B cell (primary cell): ENCODE measurements at regions not wholly inside any gene's neighbourhood (a gene's known extent, or its start where the extent isn't known, plus 50 kb on each side); places are given as distances from the start of the nearest gene placed in this dataset.

Experiments used
- ATAC-seq: fragments of 200-7000 bp; cut with Tn5 transposase; one replicate; pipeline ENCODE4 v1.10.0; 2021; ENCODE audit warnings: low read depth, mild to moderate bottlenecking, moderate number of reproducible peaks, moderate library complexity
- CTCF ChIA-PET: fragments of 350-600 bp; sonication (Branson Sonifier 250); formaldehyde crosslinking; loops from one replicate; lab custom pipeline; 2021; ENCODE audit warnings: antibody characterized with exemption, inconsistent platforms; lab: Charles Lee
- POLR2A ChIA-PET: fragments of 350-600 bp; sonication (Branson Sonifier 250); formaldehyde crosslinking; loops from one replicate; lab custom pipeline; 2021; ENCODE audit warnings: antibody characterized with exemption; lab: Charles Lee
- DNase-seq: peaks from one replicate; pipeline ENCODE4 v3.0.0; 2013
- H2AFZ ChIP-seq: 2 replicates; pipeline ENCODE4 v1.6.1; 2012; ENCODE audit warnings: mild to moderate bottlenecking, low read depth, low read length; ENCODE audit not compliant: insufficient read depth, poor library complexity, severe bottlenecking
- H3K27ac ChIP-seq, 2 donors: 1 replicate in 1 of 2; 2 replicates in 1 of 2; pipeline ENCODE4 v1.5.1; 2012 to 2013; ENCODE audit warnings: low read length in 2 of 2, mild to moderate bottlenecking in 2 of 2, moderate library complexity in 1 of 2
- H3K27me3 ChIP-seq, 4 experiments: fragments of 200-600 bp in 1 of 4; sonication (generic) in 1 of 4; replicated peaks in 1 of 4; 1 replicate in 2 of 4; 2 replicates in 2 of 4; pipeline versions ENCODE4 v1.6.1 to v1.7.0; 2013 to 2016; ENCODE audit warnings: low read length in 3 of 4, mild to moderate bottlenecking in 2 of 4, mixed read lengths in 1 of 4, moderate library complexity in 1 of 4; ENCODE audit not compliant: insufficient read depth in 4 of 4, control insufficient read depth in 3 of 4; ENCODE audit errors: control extremely low read depth in 1 of 4
- H3K36me3 ChIP-seq, 2 experiments: replicated peaks in 1 of 2; 1 replicate in 1 of 2; 2 replicates in 1 of 2; pipeline versions ENCODE4 v1.6.1 to v1.7.1; 2013; ENCODE audit warnings: low read length in 1 of 2; ENCODE audit not compliant: insufficient read depth in 2 of 2, control insufficient read depth in 1 of 2; ENCODE audit errors: control extremely low read depth in 1 of 2, extremely low read depth in 1 of 2
- H3K4me1 ChIP-seq, 2 donors: fragments of 200-600 bp in 1 of 2; sonication (generic) in 1 of 2; 1 replicate in 1 of 2; 2 replicates in 1 of 2; pipeline versions ENCODE4 v1.5.1 to v1.6.1; 2013 to 2017; ENCODE audit warnings: low read length in 2 of 2; ENCODE audit not compliant: control insufficient read depth in 2 of 2, insufficient read depth in 2 of 2
- H3K4me2 ChIP-seq: replicated peaks from 2 replicates; pipeline ENCODE3; 2012; ENCODE audit warnings: mild to moderate bottlenecking, low read depth, low read length; ENCODE audit not compliant: poor library complexity, severe bottlenecking
- H3K4me3 ChIP-seq, 5 experiments: fragments of 200-600 bp in 1 of 5; sonication (generic) in 1 of 5; 1 replicate in 3 of 5; 2 replicates in 2 of 5; pipeline versions ENCODE4 v1.5.1 to v1.7.0; 2011 to 2016; ENCODE audit warnings: low read length in 4 of 5, mild to moderate bottlenecking in 4 of 5, low read depth in 2 of 5, control low read depth in 1 of 5, moderate library complexity in 1 of 5; ENCODE audit not compliant: insufficient read depth in 1 of 5; ENCODE audit errors: control extremely low read depth in 1 of 5, extremely low read depth in 1 of 5
- H3K79me2 ChIP-seq: fragments of 200-600 bp; sonication (generic); one replicate; pipeline ENCODE4 v1.6.0; 2016; ENCODE audit warnings: low read length; ENCODE audit not compliant: control insufficient read depth, insufficient read depth
- H3K9ac ChIP-seq: fragments of 200-600 bp; sonication (generic); 2 replicates; pipeline ENCODE4 v1.6.1; 2017; ENCODE audit warnings: mild to moderate bottlenecking, low read length, moderate library complexity
- H3K9me3 ChIP-seq, 3 donors: one replicate each; pipeline versions ENCODE4 v1.6.1 to v1.7.1; 2013; ENCODE audit warnings: low read length in 2 of 3; ENCODE audit not compliant: control insufficient read depth in 2 of 3, insufficient read depth in 1 of 3; ENCODE audit errors: control extremely low read depth in 1 of 3
- H4K20me1 ChIP-seq: 2 replicates; pipeline ENCODE4 v1.6.0; 2012; ENCODE audit warnings: mild to moderate bottlenecking, low read length; ENCODE audit not compliant: insufficient read depth, control insufficient read depth, poor library complexity, severe bottlenecking
- H3K27ac Mint-ChIP-seq: one replicate; pipeline ENCODE4 v1.8.0; 2021; ENCODE audit warnings: mixed read lengths
- H3K27me3 Mint-ChIP-seq: one replicate; pipeline ENCODE4 v1.8.0; 2021; ENCODE audit warnings: mixed read lengths
- H3K4me1 Mint-ChIP-seq: one replicate; pipeline ENCODE4 v1.8.0; 2021; ENCODE audit warnings: mixed read lengths
- H3K4me3 Mint-ChIP-seq: one replicate; pipeline ENCODE4 v1.8.0; 2021; ENCODE audit warnings: mixed read lengths
- H3K9me3 Mint-ChIP-seq: one replicate; pipeline ENCODE4 v1.8.0; 2022; ENCODE audit warnings: mixed read lengths; ENCODE audit not compliant: insufficient read depth
- CTCF ChIP-seq: fragments of 200-600 bp; IDR thresholded peaks from one replicate; pipeline ENCODE4 v1.8.0; 2022; ENCODE audit warnings: antibody characterized with exemption, mild to moderate bottlenecking
- EZH2 ChIP-seq: IDR thresholded peaks from 2 replicates; pipeline ENCODE4 v1.6.1; 2012; ENCODE audit warnings: borderline replicate concordance, low read depth, mild to moderate bottlenecking, moderate library complexity, low read length; ENCODE audit not compliant: insufficient read depth, poor library complexity, severe bottlenecking
- WGBS: methylation state at CpG from one replicate; pipeline ENCODE4 v1.1.5; 2013; ENCODE audit warnings: missing lambda C conversion rate; ENCODE audit not compliant: insufficient coverage; 5-methylcytosine and 5-hydroxymethylcytosine counted together
- intact Hi-C: fragments of 100-400 bp; cut with micrococcal nuclease; formaldehyde crosslinking; loops from one replicate; pipeline ENCODE4 v1.10.0; 2022

- Histone ChIP-seq H3K4me3 (no peak overlapping the region), H3K27me3 (peaks cover 0 to 3% (median 0%) of the 10 kb centered on the region in 4 experiments), H3K79me2 (no peaks in the 10 kb centered on the region), H3K27ac (no peak overlapping the region), H4K20me1 (no peaks in the 10 kb centered on the region), H3K36me3 (no peaks in the 10 kb centered on the region), H3K9me3 (peaks cover 0 to 4% (median 0%) of the 10 kb centered on the region in 3 donors), H3K4me2 (no peak overlapping the region), H3K4me1 (no peaks in the 10 kb centered on the region), H3K9ac (no peak overlapping the region), H2AFZ (no peak overlapping the region)
- Mint-ChIP-seq H3K4me1 (no peaks in the 10 kb centered on the region), H3K27me3 (peaks cover 6% of the 10 kb centered on the region), H3K9me3 (no peaks in the 10 kb centered on the region), H3K27ac (no peak overlapping the region), H3K4me3 (no peak overlapping the region)
- intact Hi-C loops: no loop called here
- ChIA-PET CTCF (no interaction called here), POLR2A (no interaction called here)
- WGBS: no CpG with 5 or more reads among the region's 1 CpG
- TF ChIP-seq EZH2 (no peak), CTCF (no peak)
- DNase-seq (no peak), ATAC-seq (no peak)
These were observed 370.4 kb downstream of the DDX10 start for GRCh38 chr11:109035284-109035683.

- no peaks in the 10 kb centered on the region for H3K79me2 ChIP-seq
- Mint-ChIP-seq H3K4me1 (no peaks in the 10 kb centered on the region), H3K4me3 (no peak overlapping the region), H3K9me3 (no peaks in the 10 kb centered on the region), H3K27me3 (peaks cover 6% of the 10 kb centered on the region), H3K27ac (no peak overlapping the region)
- H3K27me3 ChIP-seq: peaks cover 0 to 3% (median 0%) of the 10 kb centered on the region in 4 experiments
- H4K20me1 ChIP-seq: no peaks in the 10 kb centered on the region
- H3K9ac ChIP-seq: no peak overlapping the region
- intact Hi-C loops: no loop called here
- H3K4me2 ChIP-seq: no peak overlapping the region
- no CpG with 5 or more reads among the region's 2 CpGs for WGBS
- H2AFZ ChIP-seq: no peak overlapping the region
- H3K4me3 ChIP-seq: no peak overlapping the region
- ChIA-PET CTCF (no interaction called here), POLR2A (no interaction called here)
- H3K36me3 ChIP-seq: no peaks in the 10 kb centered on the region
- DNase-seq (no peak), ATAC-seq (no peak)
- peaks cover 0 to 1% (median 0%) of the 10 kb centered on the region in 3 donors for H3K9me3 ChIP-seq
- TF ChIP-seq CTCF (no peak), EZH2 (no peak)
- no peak overlapping the region for H3K27ac ChIP-seq
- H3K4me1 ChIP-seq: no peaks in the 10 kb centered on the region
These were observed 371.1 kb downstream of the DDX10 start for GRCh38 chr11:109036011-109036410.
